Karpas-422 (cell line): ENCODE measurements at regions not wholly inside any gene's neighbourhood (a gene's known extent, or its start where the extent isn't known, plus 50 kb on each side); places are given as distances from the start of the nearest gene placed in this dataset.
"Not testable (repeated sequence)": the region's sequence is repeated elsewhere in the genome, so short reads cannot be mapped to it uniquely, and the experiment has no call there.

Experiments
- DNase-seq: peaks from one replicate; pipeline ENCODE4 v3.0.0-alpha.2; 2015
- H2AFZ ChIP-seq: fragments of 200-600 bp; sonication (generic); 2 replicates; pipeline ENCODE4 v1.6.1; 2014; ENCODE audit warnings: antibody characterized with exemption, low read length, mixed read lengths
- H3K27ac ChIP-seq: fragments of 200-600 bp; sonication (generic); 2 replicates; pipeline ENCODE4 v1.5.1; 2014; ENCODE audit warnings: mild to moderate bottlenecking, low read length, moderate library complexity
- H3K27me3 ChIP-seq: fragments of 200-600 bp; sonication (generic); 2 replicates; pipeline ENCODE4 v1.6.1; 2014; ENCODE audit warnings: low read length, mixed read lengths
- H3K36me3 ChIP-seq: fragments of 200-600 bp; sonication (generic); 2 replicates; pipeline ENCODE4 v1.6.1; 2014; ENCODE audit warnings: low read length, mixed read lengths; ENCODE audit not compliant: insufficient read depth
- H3K4me1 ChIP-seq: fragments of 200-600 bp; sonication (generic); 2 replicates; pipeline ENCODE4 v1.6.1; 2014; ENCODE audit warnings: mild to moderate bottlenecking, low read length, mixed read lengths
- H3K4me2 ChIP-seq: fragments of 200-600 bp; sonication (generic); 2 replicates; pipeline ENCODE4 v1.6.1; 2014; ENCODE audit warnings: low read length, low read depth, mild to moderate bottlenecking; ENCODE audit not compliant: poor library complexity, severe bottlenecking
- H3K4me3 ChIP-seq: fragments of 200-600 bp; sonication (generic); 2 replicates; pipeline ENCODE4 v1.5.1; 2014; ENCODE audit warnings: mild to moderate bottlenecking, antibody characterized with exemption, low read length, mixed read lengths
- H3K79me2 ChIP-seq: fragments of 200-600 bp; sonication (generic); 2 replicates; pipeline ENCODE4 v1.6.1; 2014; ENCODE audit warnings: mild to moderate bottlenecking, low read length, mixed read lengths
- H3K9ac ChIP-seq: fragments of 200-600 bp; sonication (generic); 2 replicates; pipeline ENCODE4 v1.6.0; 2014; ENCODE audit warnings: low read length
- H3K9me2 ChIP-seq: fragments of 200-600 bp; sonication (generic), shearing (Covaris generic); replicated peaks from 2 replicates; pipeline ENCODE4 v1.6.0; 2014; ENCODE audit warnings: mild to moderate bottlenecking, low read length, moderate library complexity; ENCODE audit not compliant: insufficient read depth
- H3K9me3 ChIP-seq: fragments of 300-700, 200-600 bp; sonication (generic); 2 replicates; pipeline ENCODE4 v1.6.1; 2014; ENCODE audit warnings: low read length, mixed read lengths
- H4K20me1 ChIP-seq: fragments of 200-600 bp; sonication (generic); 2 replicates; pipeline ENCODE4 v1.6.1; 2014; ENCODE audit warnings: mild to moderate bottlenecking, antibody characterized with exemption, low read length, low read depth; ENCODE audit not compliant: insufficient read depth

- no peak overlapping the region for H2AFZ ChIP-seq
- no peak overlapping the region for H3K4me3 ChIP-seq
Observed at GRCh38 chr7:149637911-149638565, 135.3 kb downstream of the ZNF467 start.

DNA sequence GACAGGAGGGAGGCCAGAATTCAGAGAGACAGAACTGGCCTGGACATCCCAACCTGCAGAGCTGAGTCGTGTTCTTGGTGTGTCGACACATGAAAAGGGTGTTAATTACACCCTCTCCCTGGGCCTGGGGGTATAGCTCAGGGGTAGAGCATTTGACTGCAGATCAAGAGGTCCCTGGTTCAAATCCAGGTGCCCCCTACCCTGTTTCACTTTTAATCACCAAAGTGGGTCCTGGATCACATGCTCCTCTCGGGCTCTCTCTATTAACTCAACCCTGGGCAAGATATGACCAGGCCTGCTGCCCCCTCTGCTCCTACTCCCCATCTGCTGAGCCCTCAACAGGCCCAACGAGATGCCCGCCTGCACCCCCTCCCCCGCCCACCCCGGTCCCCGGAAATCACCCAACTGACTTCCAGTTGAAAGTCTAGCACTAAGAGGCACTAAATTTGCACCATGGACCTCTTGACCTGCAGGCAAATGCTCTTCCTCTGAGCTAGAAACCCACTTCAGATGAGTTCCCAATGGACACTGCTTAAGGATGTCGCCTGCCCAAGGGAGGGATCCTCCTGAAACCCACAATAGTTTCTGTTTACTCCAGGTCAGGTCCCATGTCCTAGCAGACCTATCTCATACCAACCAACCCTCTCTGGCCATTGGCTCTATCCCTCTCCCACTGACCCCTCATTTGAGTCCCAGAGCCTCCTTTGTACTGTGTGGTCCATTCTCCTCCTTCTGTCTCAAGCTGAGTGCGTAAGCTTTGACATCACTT lies 137.6 kb downstream of the ZNF467 start:
- Histone ChIP-seq H3K79me2 (no peaks in the 10 kb centered on the region), H2AFZ (no peak overlapping the region), H3K27me3 (no peaks in the 10 kb centered on the region), H4K20me1 (no peaks in the 10 kb centered on the region), H3K4me1 (peaks cover 4% of the 10 kb centered on the region; the same call in 1 of the 2 replicates), H3K9ac (no peak overlapping the region), H3K36me3 (no peaks in the 10 kb centered on the region), H3K9me3 (no peaks in the 10 kb centered on the region), H3K9me2 (no peaks in the 10 kb centered on the region), H3K27ac (no peak overlapping the region), H3K4me2 (no peak overlapping the region), H3K4me3 (no peak overlapping the region)
- DNase-seq: peak; percentile 57

More at GRCh38 chr7:149637911-149638565, 135.3 kb downstream of the ZNF467 start:
- Histone ChIP-seq H3K79me2 (no peaks in the 10 kb centered on the region), H3K4me2 (no peak overlapping the region), H3K27me3 (no peaks in the 10 kb centered on the region), H3K9ac (no peak overlapping the region), H3K9me2 (no peaks in the 10 kb centered on the region), H3K36me3 (no peaks in the 10 kb centered on the region), H4K20me1 (no peaks in the 10 kb centered on the region), H3K9me3 (no peaks in the 10 kb centered on the region), H3K4me1 (peaks cover 4% of the 10 kb centered on the region; the same call in 1 of the 2 replicates), H3K27ac (no peak overlapping the region)
- DNase-seq: no peak

GRCh38 chr7:149633976-149634945 lies 136.7 kb upstream of the ZNF746 start:
- H3K79me2 ChIP-seq: no peaks in the 10 kb centered on the region
- H3K27me3 ChIP-seq: no peaks in the 10 kb centered on the region
- no peak overlapping the region for H3K4me3 ChIP-seq
- no peaks in the 10 kb centered on the region for H3K36me3 ChIP-seq
- DNase-seq: no peak
- H3K4me1 ChIP-seq: peaks cover 4% of the 10 kb centered on the region; the same call in 1 of the 2 replicates
- H3K9me2 ChIP-seq: no peaks in the 10 kb centered on the region
- H3K9ac ChIP-seq: no peak overlapping the region
- no peak overlapping the region for H2AFZ ChIP-seq
- H4K20me1 ChIP-seq: no peaks in the 10 kb centered on the region
- no peak overlapping the region for H3K27ac ChIP-seq
- no peak overlapping the region for H3K4me2 ChIP-seq
- H3K9me3 ChIP-seq: no peaks in the 10 kb centered on the region

DNA sequence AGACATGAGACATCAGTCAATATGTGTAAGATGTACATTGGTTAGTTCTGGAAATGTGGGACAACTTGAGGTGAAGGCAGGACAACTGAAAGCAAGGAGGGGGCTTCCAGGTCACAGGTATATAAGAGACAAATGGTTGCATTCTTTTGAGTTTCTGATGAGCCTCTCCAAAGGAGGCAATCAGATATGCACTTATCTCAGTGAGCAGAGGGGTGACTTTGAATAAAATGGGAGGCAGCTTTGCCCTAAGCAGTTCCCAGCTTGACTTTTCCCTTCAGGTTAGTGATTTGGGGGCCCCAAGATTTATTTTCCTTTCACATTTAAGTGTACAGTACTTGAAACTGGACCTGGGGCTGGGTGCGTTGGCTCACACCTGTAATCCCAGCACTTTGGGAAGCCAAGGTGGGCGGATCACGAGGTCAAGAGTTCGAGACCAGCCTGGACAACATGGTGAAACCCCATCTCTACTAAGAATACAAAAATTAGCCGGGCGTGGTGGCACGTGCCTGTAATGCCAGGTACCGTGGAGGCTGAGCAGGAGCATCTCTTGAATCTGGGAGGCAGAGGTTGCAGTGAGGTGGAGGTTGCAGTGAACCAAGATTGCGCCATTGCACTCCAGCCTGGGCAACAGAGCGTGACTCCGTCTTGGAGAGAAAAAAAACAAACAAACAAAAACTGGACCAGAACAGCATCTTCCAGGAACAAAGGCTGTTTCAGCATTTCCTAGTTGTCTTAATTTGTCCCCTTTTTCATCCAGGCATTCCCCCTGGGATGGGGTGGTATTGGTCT lies 130.9 kb upstream of the ZNF746 start:
- H3K27me3 ChIP-seq, H3K4me1 ChIP-seq, H3K9ac ChIP-seq, H4K20me1 ChIP-seq, H3K9me3 ChIP-seq, DNase-seq, H3K4me3 ChIP-seq, H3K36me3 ChIP-seq, H3K9me2 ChIP-seq, H2AFZ ChIP-seq, H3K4me2 ChIP-seq, H3K79me2 ChIP-seq, H3K27ac ChIP-seq: not testable (repeated sequence)

DNA sequence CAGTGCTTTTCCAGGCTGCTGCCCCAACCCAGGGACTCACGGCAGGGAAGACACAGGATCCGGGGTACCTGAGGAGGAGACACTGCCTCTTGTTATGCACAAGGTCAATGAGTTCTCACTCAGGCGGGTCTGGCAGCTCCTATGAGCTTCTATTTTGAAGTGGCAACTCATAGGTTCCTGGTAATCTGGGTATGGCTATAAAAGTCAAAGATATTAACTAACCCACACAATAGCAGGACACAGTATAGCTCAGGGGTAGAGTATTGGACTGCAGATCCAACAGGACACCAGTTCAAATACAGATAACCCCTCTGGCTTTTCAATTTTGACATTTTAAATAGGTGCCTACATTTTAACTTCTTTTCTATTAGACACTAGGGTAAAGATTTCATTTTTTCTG lies 130.3 kb upstream of the ZNF746 start:
- H3K9me2 ChIP-seq: no peaks in the 10 kb centered on the region
- no peak overlapping the region for H3K27ac ChIP-seq
- H3K9ac ChIP-seq: no peak overlapping the region
- H3K4me2 ChIP-seq: no peak overlapping the region
- no peaks in the 10 kb centered on the region for H3K36me3 ChIP-seq
- no peak overlapping the region for H2AFZ ChIP-seq
- peaks cover 6% of the 10 kb centered on the region; the same call in 1 of the 2 replicates for H4K20me1 ChIP-seq
- no peaks in the 10 kb centered on the region for H3K27me3 ChIP-seq
- DNase-seq: no peak
- H3K79me2 ChIP-seq: peaks cover 16% of the 10 kb centered on the region
- H3K9me3 ChIP-seq: no peaks in the 10 kb centered on the region
- no peak overlapping the region for H3K4me3 ChIP-seq
- peaks cover 15% of the 10 kb centered on the region for H3K4me1 ChIP-seq

DNA sequence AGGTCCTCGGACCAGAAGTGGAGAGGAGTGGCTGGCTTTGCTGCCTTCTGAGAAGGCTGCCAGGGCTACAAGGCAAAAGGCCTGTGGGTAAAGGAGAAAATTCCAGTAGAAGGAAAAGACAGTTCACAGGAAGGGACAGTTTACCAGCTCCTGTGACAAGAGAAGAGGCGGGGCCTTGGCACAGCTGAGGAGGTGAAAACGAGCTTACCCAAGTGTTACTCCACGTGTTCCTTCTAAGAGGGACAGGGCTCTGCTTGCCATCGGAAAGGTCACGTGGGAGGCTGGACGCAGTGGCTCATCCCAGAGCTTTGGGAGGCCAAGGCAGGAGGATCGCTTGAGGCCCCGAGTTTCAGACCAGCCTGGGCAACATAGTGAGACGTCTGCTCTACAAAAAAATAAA lies 129.4 kb upstream of the ZNF746 start:
- H3K4me2 ChIP-seq: no peak overlapping the region
- H3K4me3 ChIP-seq: no peak overlapping the region
- H3K9ac ChIP-seq: no peak overlapping the region
- peaks cover 23% of the 10 kb centered on the region for H3K4me1 ChIP-seq
- H3K9me2 ChIP-seq: no peaks in the 10 kb centered on the region
- no peak for DNase-seq
- H3K79me2 ChIP-seq: peaks cover 25% of the 10 kb centered on the region
- H3K36me3 ChIP-seq: no peaks in the 10 kb centered on the region
- no peaks in the 10 kb centered on the region for H3K9me3 ChIP-seq
- H3K27ac ChIP-seq: no peak overlapping the region
- peaks cover 15% of the 10 kb centered on the region; the same call in 1 of the 2 replicates for H4K20me1 ChIP-seq
- no peak overlapping the region for H2AFZ ChIP-seq
- no peaks in the 10 kb centered on the region for H3K27me3 ChIP-seq

DNA sequence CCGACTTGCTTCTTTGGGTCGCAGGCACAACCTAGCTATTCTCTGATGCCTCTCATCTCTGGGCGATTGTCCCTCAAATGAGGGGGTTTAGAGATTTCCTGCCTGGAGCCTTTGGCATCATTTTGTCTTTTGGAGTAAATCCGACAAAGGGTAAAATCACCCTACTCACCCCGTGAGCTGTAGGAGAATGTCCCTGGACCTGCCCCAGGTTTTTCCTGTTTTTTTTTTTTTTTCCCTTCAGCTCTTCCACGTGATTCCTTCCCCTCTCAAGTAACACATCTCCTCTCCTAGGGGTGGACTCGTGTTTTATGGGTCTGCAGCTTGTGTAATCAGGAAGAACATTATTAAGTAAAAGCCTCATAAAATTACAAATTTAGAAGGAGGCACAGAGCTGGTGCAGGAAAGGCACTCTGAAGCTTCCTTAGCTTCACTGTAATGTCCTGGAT lies 128.4 kb upstream of the ZNF746 start:
- H2AFZ ChIP-seq: no peak overlapping the region
- no peaks in the 10 kb centered on the region for H3K9me2 ChIP-seq
- no peak overlapping the region for H3K27ac ChIP-seq
- no peaks in the 10 kb centered on the region for H3K27me3 ChIP-seq
- H3K9ac ChIP-seq: no peak overlapping the region
- H3K4me2 ChIP-seq: peak overlapping the region; percentile 83
- peaks cover 29% of the 10 kb centered on the region for H3K79me2 ChIP-seq
- H3K9me3 ChIP-seq: no peaks in the 10 kb centered on the region
- no peaks in the 10 kb centered on the region for H3K36me3 ChIP-seq
- H4K20me1 ChIP-seq: peaks cover 15% of the 10 kb centered on the region; the same call in 1 of the 2 replicates
- peaks cover 23% of the 10 kb centered on the region for H3K4me1 ChIP-seq
- no peak overlapping the region for H3K4me3 ChIP-seq
- no peak for DNase-seq
